DMS53 treated with DMSO at 0.1 percent for 48 hours (cell line): ENCODE measurements at regions not wholly inside any gene's neighbourhood (a gene's known extent, or its start where the extent isn't known, plus 50 kb on each side); places are given as distances from the start of the nearest gene placed in this dataset.
"Not testable (repeated sequence)": the region's sequence is repeated elsewhere in the genome, so short reads cannot be mapped to it uniquely, and the experiment has no call there.

Experiments used
- DNase-seq: peaks from one replicate; lab custom pipeline; 2025; ENCODE audit not compliant: unreplicated experiment; lab: John Stamatoyannopoulos, UW

GRCh38 chrX:40258909-40259308 is 161.2 kb upstream of the BCOR start:
- no peak for DNase-seq

- no peak for DNase-seq
Measured at GRCh38 chrX:40253771-40254170, 156.0 kb upstream of the BCOR start.

GRCh38 chrX:40249582-40249981 is 151.8 kb upstream of the BCOR start:
- DNase-seq: no peak

GRCh38 chrX:40248822-40249221 is 151.1 kb upstream of the BCOR start:
- DNase-seq: no peak

GRCh38 chrX:40247848-40248622 is 150.3 kb upstream of the BCOR start:
- DNase-seq: no peak

- no peak for DNase-seq
Measured at GRCh38 chrX:40247382-40247781, 149.6 kb upstream of the BCOR start.

- no peak for DNase-seq
Measured at GRCh38 chrX:40245488-40246071, 147.8 kb upstream of the BCOR start.

- no peak for DNase-seq
Measured at GRCh38 chrX:40244980-40245379, 147.2 kb upstream of the BCOR start.

- no peak for DNase-seq
Measured at GRCh38 chrX:40243755-40244515, 146.2 kb upstream of the BCOR start.

GRCh38 chrX:40240844-40241243 is 143.1 kb upstream of the BCOR start:
- no peak for DNase-seq

- DNase-seq: no peak
Measured at GRCh38 chrX:40237731-40238178, 140.0 kb upstream of the BCOR start.

GRCh38 chrX:40230646-40231045 is 132.9 kb upstream of the BCOR start:
- DNase-seq: no peak

GRCh38 chrX:40227125-40227524 is 129.4 kb upstream of the BCOR start:
- DNase-seq: no peak

- DNase-seq: no peak
Measured at GRCh38 chrX:40224658-40225057, 126.9 kb upstream of the BCOR start.

GRCh38 chrX:40222612-40223011 is 124.9 kb upstream of the BCOR start:
- DNase-seq: not testable (repeated sequence)

- no peak for DNase-seq
Measured at GRCh38 chrX:40213092-40213491, 115.3 kb upstream of the BCOR start.

- DNase-seq: no peak
Measured at GRCh38 chrX:40209951-40210617, 112.3 kb upstream of the BCOR start.

- DNase-seq: no peak
Measured at GRCh38 chrX:40207626-40208025, 109.9 kb upstream of the BCOR start.

- DNase-seq: no peak
Measured at GRCh38 chrX:40205471-40205870, 107.7 kb upstream of the BCOR start.

- no peak for DNase-seq
Measured at GRCh38 chrX:40202456-40202855, 104.7 kb upstream of the BCOR start.

GRCh38 chrX:40201329-40201885 is 103.6 kb upstream of the BCOR start:
- DNase-seq: no peak
